Astrocyte (in vitro differentiated cells and primary cell): ENCODE measurements at regions not wholly inside any gene's neighbourhood (a gene's known extent, or its start where the extent isn't known, plus 50 kb on each side); places are given as distances from the start of the nearest gene placed in this dataset.

Experiments used
- CTCF ChIP-seq: IDR thresholded peaks from 2 replicates; pipeline ENCODE4 v1.5.1; 2011; ENCODE audit warnings: low read depth, mild to moderate bottlenecking, inconsistent platforms, low read length, moderate library complexity; ENCODE audit not compliant: insufficient read depth
- EZH2 ChIP-seq: IDR thresholded peaks from 2 replicates; pipeline ENCODE4 v1.6.1; 2012; ENCODE audit warnings: mild to moderate bottlenecking, low read length, inconsistent platforms; ENCODE audit not compliant: insufficient read depth

GRCh38 chr10:131833446-131834080, 67.2 kb upstream of the PPP2R2D start:
- no peak for TF ChIP-seq EZH2
- no peak for TF ChIP-seq CTCF
